HG02840 (cell line): ENCODE measurements at regions not wholly inside any gene's neighbourhood (a gene's known extent, or its start where the extent isn't known, plus 50 kb on each side); places are given as distances from the start of the nearest gene placed in this dataset.
"Not testable (repeated sequence)": the region's sequence is repeated elsewhere in the genome, so short reads cannot be mapped to it uniquely, and the experiment has no call there.

Experiments
- ATAC-seq: cut with Tn5 transposase; IDR thresholded peaks from one replicate; pipeline ENCODE4 v1.9.1; 2021; ENCODE audit warnings: mild to moderate bottlenecking, moderate library complexity, moderate number of reproducible peaks; ENCODE audit not compliant: unreplicated experiment, low FRiP score

GRCh38 chr2:167701651-167702050 is 545.7 kb downstream of the STK39 start:
- no peak for ATAC-seq

- ATAC-seq: no peak
Measured at GRCh38 chr2:167697948-167698347, 549.4 kb downstream of the STK39 start.

GRCh38 chr2:167697194-167697593 is 550.2 kb downstream of the STK39 start:
- no peak for ATAC-seq

GRCh38 chr2:167692936-167693335 is 554.5 kb downstream of the STK39 start:
- no peak for ATAC-seq

GRCh38 chr2:167692191-167692590 is 555.2 kb downstream of the STK39 start:
- ATAC-seq: no peak

GRCh38 chr2:167689444-167689843 is 558.0 kb downstream of the STK39 start:
- ATAC-seq: no peak

- no peak for ATAC-seq
Measured at GRCh38 chr2:167686691-167687090, 560.7 kb downstream of the STK39 start.

- ATAC-seq: no peak
Measured at GRCh38 chr2:167681234-167682015, 566.0 kb downstream of the STK39 start.

GRCh38 chr2:167678158-167678557 is 569.2 kb downstream of the STK39 start:
- no peak for ATAC-seq

GRCh38 chr2:167675906-167676305 is 571.5 kb downstream of the STK39 start:
- ATAC-seq: no peak

GRCh38 chr2:167670588-167670987 is 576.8 kb downstream of the STK39 start:
- ATAC-seq: no peak

- ATAC-seq: no peak
Measured at GRCh38 chr2:167653131-167653530, 594.3 kb downstream of the STK39 start.

GRCh38 chr2:167652401-167652800 is 595.0 kb downstream of the STK39 start:
- no peak for ATAC-seq

GRCh38 chr2:167651406-167652151 is 595.8 kb downstream of the STK39 start:
- no peak for ATAC-seq

GRCh38 chr2:167646557-167646956 is 600.8 kb downstream of the STK39 start:
- no peak for ATAC-seq

GRCh38 chr2:167640096-167640495 is 607.3 kb downstream of the STK39 start:
- ATAC-seq: no peak

GRCh38 chr2:167637741-167638140 is 609.7 kb downstream of the STK39 start:
- ATAC-seq: no peak

GRCh38 chr2:167632271-167632670 is 615.1 kb downstream of the STK39 start:
- ATAC-seq: not testable (repeated sequence)

- no peak for ATAC-seq
Measured at GRCh38 chr2:167626961-167627360, 620.4 kb downstream of the STK39 start.

- ATAC-seq: no peak
Measured at GRCh38 chr2:167626301-167626700, 621.1 kb downstream of the STK39 start.

GRCh38 chr2:167616997-167617396 is 630.4 kb downstream of the STK39 start:
- no peak for ATAC-seq

- ATAC-seq: no peak
Measured at GRCh38 chr2:167613471-167613870, 633.9 kb downstream of the STK39 start.
